DOHH2 (cell line): ENCODE measurements at regions not wholly inside any gene's neighbourhood (a gene's known extent, or its start where the extent isn't known, plus 50 kb on each side); places are given as distances from the start of the nearest gene placed in this dataset.

Experiments
- EZH2phosphoT487 ChIP-seq: fragments of 200-600 bp; sonication (generic); IDR thresholded peaks from 2 replicates; pipeline ENCODE4 v1.6.1; 2017; ENCODE audit warnings: borderline replicate concordance, mild to moderate bottlenecking, antibody characterized with exemption, low read length, moderate library complexity, mixed read lengths
- TF ChIP-seq, protein P1 (sequence below): fragments of 200-600 bp; sonication (generic); IDR thresholded peaks from one replicate; pipeline ENCODE4 v1.5.1; 2014; ENCODE audit warnings: antibody characterized with exemption, mild to moderate bottlenecking, low read depth, low read length; ENCODE audit not compliant: poor library complexity, severe bottlenecking

DNA sequence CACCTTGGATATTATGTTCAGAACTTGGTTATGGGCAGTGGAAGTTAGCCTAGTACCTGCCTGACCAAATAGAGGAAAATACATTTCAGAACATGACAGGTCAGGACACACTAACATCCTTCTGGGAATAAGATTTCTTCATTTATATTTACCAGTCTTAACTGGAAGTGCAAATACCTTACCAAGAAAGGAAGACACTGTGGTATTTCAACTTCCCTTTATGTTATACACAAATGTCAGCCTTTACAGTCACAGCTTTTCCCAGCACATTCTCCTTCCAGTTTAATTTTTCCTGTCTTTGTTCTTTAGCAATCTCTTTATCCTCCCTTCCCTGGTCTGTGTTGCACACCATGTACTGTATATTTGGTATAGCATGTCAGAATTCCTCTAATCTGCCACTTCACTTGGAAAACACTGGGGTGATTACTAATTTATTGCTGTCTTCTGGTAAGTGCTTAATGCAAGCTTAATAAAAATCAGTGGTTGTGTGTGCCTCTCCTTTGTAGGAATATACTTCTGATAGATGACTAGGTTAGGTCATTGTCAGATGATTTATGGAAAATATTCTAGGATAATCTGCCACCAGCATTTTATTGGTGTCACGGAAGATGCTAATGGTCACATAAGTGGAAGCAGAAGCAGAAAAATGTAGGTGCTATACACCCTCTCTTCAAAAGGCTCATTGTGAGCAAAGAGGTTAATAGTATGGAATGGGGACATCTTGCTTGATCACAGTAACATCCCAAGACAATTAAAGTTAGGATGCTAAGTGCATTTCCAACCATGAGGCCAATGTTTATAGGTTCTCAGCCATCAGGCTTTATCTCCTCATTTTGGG is 124.3 kb upstream of the STARD13 start:
- TF ChIP-seq, protein P1, sequence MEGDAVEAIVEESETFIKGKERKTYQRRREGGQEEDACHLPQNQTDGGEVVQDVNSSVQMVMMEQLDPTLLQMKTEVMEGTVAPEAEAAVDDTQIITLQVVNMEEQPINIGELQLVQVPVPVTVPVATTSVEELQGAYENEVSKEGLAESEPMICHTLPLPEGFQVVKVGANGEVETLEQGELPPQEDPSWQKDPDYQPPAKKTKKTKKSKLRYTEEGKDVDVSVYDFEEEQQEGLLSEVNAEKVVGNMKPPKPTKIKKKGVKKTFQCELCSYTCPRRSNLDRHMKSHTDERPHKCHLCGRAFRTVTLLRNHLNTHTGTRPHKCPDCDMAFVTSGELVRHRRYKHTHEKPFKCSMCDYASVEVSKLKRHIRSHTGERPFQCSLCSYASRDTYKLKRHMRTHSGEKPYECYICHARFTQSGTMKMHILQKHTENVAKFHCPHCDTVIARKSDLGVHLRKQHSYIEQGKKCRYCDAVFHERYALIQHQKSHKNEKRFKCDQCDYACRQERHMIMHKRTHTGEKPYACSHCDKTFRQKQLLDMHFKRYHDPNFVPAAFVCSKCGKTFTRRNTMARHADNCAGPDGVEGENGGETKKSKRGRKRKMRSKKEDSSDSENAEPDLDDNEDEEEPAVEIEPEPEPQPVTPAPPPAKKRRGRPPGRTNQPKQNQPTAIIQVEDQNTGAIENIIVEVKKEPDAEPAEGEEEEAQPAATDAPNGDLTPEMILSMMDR, result no peak
- no peak for TF ChIP-seq EZH2phosphoT487
